ENCODE measurements at regions not wholly inside any gene's neighbourhood (a gene's known extent, or its start where the extent isn't known, plus 50 kb on each side); places are given as distances from the start of the nearest gene placed in this dataset.

DNA sequence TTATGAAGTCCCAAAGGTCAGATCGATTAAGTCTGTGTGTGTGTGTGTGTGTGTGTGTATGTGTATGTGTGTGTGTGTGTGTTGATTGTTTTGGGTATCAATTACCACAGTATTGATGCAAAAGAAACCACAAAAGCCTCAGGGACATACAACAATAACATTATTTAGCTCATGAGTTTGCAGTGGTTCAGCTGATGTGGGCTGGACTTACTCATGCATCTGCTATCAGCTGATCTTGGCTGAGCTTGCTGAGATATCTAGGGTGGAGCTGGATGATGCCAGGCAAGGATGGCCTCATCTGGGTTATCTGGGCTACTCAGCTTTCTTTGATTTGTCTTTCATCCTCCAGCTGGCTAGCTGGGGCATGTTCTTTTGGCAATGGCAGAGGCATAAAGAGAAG, 82.4 kb upstream of the PRR23C start:
- no peak for TF ChIP-seq EZH2 (IDR thresholded peaks at IDR 0.05; ENCODE audit: low read length, unreplicated experiment)
- TF ChIP-seq, protein P1, sequence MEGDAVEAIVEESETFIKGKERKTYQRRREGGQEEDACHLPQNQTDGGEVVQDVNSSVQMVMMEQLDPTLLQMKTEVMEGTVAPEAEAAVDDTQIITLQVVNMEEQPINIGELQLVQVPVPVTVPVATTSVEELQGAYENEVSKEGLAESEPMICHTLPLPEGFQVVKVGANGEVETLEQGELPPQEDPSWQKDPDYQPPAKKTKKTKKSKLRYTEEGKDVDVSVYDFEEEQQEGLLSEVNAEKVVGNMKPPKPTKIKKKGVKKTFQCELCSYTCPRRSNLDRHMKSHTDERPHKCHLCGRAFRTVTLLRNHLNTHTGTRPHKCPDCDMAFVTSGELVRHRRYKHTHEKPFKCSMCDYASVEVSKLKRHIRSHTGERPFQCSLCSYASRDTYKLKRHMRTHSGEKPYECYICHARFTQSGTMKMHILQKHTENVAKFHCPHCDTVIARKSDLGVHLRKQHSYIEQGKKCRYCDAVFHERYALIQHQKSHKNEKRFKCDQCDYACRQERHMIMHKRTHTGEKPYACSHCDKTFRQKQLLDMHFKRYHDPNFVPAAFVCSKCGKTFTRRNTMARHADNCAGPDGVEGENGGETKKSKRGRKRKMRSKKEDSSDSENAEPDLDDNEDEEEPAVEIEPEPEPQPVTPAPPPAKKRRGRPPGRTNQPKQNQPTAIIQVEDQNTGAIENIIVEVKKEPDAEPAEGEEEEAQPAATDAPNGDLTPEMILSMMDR (conservative IDR thresholded peaks at IDR 0.05; ENCODE audit: low read depth, low read length) = no peak
